ENCODE measurements at regions not wholly inside any gene's neighbourhood (a gene's known extent, or its start where the extent isn't known, plus 50 kb on each side); places are given as distances from the start of the nearest gene placed in this dataset.

DNA sequence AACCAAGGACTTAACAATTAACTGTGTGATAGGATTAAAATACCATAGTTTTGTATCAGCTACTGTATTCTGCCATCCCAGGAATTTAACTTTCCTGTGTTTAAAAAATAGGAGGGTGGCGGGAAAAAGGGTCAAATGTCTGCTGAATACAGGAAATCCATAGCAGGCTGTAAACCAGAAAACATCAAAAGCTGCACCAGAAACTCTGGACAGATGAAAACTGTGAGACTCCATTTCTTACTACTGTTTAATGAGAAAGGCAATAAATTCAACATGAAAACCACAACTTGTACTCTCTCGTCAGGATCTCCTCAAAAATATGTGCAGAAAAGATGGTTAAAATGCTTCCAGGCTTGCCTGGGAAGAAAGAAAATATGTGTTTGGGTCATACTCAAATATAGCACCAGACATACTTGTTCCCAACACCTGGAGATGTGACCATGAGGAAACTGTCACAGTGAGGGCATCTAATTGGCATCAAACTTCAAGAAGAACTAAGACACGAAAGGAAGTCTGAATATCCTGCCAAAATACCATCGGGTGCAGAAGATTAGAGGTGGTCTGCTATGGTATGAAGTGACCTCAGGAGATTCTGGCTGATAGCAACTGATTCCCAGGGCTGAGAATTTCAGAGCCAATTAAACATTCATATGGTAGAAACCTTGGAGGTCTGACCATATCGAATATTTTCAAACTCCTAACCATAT is 164.7 kb upstream of the TARS1 start:
- no peak for TF ChIP-seq POLR2A (IDR thresholded peaks at IDR 0.05; ENCODE audit: low read depth, low read length)
- no peak for TF ChIP-seq POLR2AphosphoS5 (IDR thresholded peaks at IDR 0.05; ENCODE audit: low read depth, low read length)
